VCaP (cell line): ENCODE measurements at regions not wholly inside any gene's neighbourhood (a gene's known extent, or its start where the extent isn't known, plus 50 kb on each side); places are given as distances from the start of the nearest gene placed in this dataset.

Experiments
- H3K27ac ChIP-seq: fragments of 450-650 bp; 2 replicates; pipeline ENCODE4 v1.5.1; 2017
- TF ChIP-seq, protein P1 (sequence below): fragments of 450-650 bp; conservative IDR thresholded peaks from 2 replicates; pipeline ENCODE4 v1.5.1; 2017; ENCODE audit warnings: mild to moderate bottlenecking, moderate library complexity

DNA sequence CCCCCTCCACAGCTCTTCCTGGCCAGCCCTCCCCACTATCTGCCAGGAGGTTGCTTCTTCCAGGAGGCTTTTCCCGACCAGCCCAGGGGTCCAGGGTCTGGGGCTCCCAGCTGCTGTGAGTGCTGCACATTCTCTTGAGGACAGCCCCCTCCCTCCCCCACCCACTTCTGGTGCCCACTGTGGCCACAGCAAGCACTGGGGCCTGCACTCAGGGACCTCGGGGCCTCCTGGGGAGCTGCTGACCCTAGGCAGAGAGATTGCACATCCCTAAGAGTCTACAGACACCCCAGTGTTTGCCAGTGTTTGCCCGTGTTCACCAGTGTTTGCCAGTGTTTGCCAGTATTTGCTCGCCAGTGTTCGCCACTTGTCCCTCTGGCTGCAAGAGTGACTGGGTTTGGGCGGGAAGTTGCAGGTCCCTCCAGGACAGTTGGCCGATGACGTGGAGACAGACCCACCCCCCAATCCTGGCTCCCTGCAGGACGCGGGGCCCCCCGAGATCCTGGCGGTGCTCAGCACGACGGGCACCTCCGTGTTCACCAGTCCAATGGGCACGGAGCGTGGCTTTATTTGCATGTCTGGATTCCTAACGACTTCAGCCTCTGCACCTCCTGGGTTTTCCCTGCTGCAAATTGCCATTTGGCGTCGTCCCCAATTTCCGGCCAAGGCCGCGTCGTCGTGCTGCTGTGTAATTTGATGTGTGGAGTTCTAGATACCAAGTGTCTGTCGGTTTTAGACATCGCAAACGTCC, 87.5 kb upstream of the NKX1-1 start:
- H3K27ac ChIP-seq: no peak overlapping the region
- TF ChIP-seq, protein P1, sequence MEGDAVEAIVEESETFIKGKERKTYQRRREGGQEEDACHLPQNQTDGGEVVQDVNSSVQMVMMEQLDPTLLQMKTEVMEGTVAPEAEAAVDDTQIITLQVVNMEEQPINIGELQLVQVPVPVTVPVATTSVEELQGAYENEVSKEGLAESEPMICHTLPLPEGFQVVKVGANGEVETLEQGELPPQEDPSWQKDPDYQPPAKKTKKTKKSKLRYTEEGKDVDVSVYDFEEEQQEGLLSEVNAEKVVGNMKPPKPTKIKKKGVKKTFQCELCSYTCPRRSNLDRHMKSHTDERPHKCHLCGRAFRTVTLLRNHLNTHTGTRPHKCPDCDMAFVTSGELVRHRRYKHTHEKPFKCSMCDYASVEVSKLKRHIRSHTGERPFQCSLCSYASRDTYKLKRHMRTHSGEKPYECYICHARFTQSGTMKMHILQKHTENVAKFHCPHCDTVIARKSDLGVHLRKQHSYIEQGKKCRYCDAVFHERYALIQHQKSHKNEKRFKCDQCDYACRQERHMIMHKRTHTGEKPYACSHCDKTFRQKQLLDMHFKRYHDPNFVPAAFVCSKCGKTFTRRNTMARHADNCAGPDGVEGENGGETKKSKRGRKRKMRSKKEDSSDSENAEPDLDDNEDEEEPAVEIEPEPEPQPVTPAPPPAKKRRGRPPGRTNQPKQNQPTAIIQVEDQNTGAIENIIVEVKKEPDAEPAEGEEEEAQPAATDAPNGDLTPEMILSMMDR: no peak

DNA sequence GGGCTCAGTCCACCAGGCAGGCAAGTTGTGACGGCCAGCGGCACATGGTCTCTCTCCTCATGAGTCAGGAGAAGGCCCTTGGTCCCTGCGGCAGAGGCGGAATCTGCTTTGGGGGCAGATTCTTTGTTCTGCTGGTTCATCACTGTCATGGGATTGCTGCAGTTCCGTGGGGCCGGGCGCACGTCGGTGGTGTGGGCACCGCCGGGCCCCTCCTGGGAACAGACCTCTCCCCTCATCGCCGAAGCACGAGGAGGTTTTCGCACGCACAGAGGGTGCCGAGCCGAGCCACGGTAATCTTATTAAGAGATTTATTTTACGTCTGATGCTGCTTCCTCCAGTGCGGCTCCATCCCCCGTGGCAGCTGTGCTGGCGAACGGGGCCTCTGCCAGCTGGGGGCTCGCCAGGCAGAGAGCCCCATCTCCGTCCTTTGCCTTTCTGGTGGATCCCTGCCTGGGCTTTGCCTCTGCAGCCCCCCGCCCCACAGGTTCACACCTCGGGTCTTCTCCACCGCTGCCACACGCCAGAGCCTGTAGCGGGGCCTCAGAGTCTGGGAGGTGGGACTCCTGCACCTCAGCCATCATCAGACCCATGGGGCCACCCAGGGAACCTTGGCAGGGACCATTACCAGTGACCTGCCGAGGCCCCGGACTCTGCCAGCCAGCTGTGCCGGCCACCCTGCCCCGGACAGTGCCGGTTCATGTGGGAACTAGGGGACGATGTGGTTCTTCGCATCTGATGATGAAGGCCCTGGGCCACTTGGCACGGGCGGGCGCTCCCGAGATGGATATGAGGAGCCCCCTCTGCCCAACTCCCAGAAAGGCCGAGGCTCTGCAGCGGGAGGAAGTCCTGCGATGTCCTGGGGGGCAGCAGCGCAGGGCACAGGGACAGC, 86.7 kb upstream of the NKX1-1 start:
- no peak overlapping the region for H3K27ac ChIP-seq
- TF ChIP-seq, protein P1: no peak

- TF ChIP-seq, protein P1: no peak
- H3K27ac ChIP-seq: no peak overlapping the region
Measured at GRCh38 chr4:1492142-1492457, 85.9 kb upstream of the NKX1-1 start.

- no peak overlapping the region for H3K27ac ChIP-seq
- TF ChIP-seq, protein P1: no peak
Measured at GRCh38 chr4:1491328-1492141, 85.3 kb upstream of the NKX1-1 start.

- TF ChIP-seq, protein P1: no peak
- no peak overlapping the region for H3K27ac ChIP-seq
Measured at GRCh38 chr4:1490654-1491327, 84.5 kb upstream of the NKX1-1 start.

- TF ChIP-seq, protein P1: no peak
Measured at GRCh38 chr4:1490011-1490653, 83.9 kb upstream of the NKX1-1 start.

More at GRCh38 chr4:1490011-1490653, 83.9 kb upstream of the NKX1-1 start:
- no peak overlapping the region for H3K27ac ChIP-seq
